Stimulated activated CD4-positive, alpha-beta T cell treated with anti-CD3 and anti-CD28 coated beads, Interleukin-1b, Interleukin-23, amount 100 ng/mL, for 24 hours (primary cell): ENCODE measurements at regions not wholly inside any gene's neighbourhood (a gene's known extent, or its start where the extent isn't known, plus 50 kb on each side); places are given as distances from the start of the nearest gene placed in this dataset.

Source experiments
- DNase-seq, 4 experiments: peaks; one replicate each; pipeline ENCODE4 v3.0.0-alpha.2; 2020; ENCODE audit warnings: low read depth in 4 of 4, low spot score in 1 of 4

GRCh38 chr4:38310446-38311043, 350.3 kb downstream of the PTTG2 start:
- DNase-seq, result peak; percentile 22 to 53 (median 26)

DNA sequence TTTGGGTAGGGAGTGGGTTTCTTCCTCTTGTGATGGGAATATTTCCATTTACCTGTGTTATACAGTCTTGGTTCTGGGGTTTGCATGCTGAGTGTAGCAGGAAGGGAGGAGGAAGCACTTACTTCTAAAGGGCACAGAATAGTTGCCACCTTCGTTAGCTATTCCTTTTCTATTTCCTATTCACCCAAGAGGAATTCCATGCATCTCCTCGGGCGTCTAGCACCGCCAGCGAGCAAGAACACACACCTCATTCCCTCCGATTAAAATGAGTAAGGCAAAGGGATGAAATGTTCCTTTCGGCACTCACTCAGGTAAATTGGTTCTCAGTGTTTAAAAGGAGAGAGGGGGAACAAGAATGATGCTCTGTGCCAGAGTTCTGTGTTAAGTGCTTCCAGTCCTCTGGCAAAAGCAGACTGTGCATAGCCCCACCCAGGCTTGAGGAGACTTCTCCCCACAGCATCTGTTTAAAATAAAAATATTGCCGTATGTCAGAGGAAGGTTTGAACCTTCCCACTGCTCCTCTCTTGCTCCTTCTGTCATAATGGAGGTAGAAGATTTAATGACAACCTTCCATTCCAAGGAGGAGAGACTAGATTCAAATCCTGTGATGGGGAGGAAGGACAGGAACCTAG, 351.4 kb downstream of the PTTG2 start:
- DNase-seq, result no peak

DNA sequence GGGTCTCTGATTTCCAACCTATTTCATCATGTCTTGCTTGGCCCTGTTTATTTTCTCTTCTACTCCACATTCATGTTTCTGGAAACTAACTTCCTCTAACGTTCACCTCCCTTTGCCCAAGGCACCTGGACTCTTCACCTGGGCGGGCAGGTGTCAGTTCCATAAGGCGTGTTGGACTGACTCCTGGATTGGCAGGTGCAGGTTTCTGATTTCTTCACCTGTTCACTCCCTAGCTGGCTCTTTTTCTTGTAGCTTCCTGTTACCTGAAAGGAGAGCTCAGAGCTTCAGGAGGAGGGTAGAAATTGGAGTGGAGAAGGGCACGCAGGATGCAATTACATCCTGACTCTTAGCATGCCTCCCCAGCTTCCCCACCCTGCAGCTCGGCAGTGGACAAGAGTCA, 350.8 kb upstream of the KLF3 start:
- no peak for DNase-seq

DNA sequence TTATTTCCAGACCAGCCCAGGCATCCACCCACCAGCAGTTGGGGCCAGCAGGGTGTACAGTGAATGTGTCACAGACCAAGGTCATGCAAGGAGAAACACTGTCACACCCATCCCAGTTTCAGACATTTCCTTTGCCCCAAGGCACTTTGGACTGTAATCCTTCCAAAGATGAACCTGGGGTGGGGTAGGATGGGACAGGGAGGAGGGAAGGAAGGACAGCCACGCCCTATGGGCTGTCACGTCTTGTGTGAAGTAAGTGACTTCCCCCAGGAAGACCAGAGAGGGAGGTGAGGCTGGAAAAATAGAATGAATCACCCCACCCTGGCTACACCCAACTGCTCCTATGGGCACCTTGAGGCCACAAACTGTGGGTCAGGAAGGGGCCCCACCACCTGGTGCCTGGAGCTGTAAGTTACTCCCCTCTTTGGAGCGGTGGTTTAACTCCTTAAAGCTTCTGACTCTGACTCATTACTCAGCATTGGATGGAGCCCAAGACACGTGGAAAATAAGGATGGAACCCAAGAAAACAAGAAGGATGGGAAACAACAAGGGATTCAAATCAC, 349.9 kb upstream of the KLF3 start:
- DNase-seq, result no peak

GRCh38 chr4:38314663-38315062, 349.3 kb upstream of the KLF3 start:
- DNase-seq, result no peak

- DNase-seq, result no peak
Observed at GRCh38 chr4:38315286-38315685, 348.7 kb upstream of the KLF3 start.

DNA sequence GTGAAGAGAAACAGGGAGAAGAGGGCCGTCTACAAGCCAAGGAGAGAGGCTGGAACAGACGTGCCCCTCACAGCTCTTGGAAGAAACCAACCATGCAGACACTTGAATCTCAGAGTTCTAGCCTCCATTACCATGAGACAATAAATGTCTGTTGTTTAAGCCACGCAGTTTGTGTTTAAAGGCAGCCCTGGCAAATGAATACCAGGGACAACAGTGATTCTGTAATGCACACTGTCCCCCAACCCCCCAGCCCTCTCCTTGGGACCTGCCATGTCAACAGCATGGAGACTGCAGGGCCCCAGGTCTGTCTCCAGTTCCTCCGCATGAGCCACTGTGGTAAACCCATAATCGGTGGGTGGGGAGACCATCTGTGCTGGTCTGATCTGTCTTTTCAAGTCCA, 348.0 kb upstream of the KLF3 start:
- no peak for DNase-seq

GRCh38 chr4:38317041-38317674, 346.8 kb upstream of the KLF3 start:
- no peak for DNase-seq

GRCh38 chr4:38318737-38319455, 345.1 kb upstream of the KLF3 start:
- DNase-seq, result peak in 3 of 4 experiments; percentile 31 to 67 (median 50)

DNA sequence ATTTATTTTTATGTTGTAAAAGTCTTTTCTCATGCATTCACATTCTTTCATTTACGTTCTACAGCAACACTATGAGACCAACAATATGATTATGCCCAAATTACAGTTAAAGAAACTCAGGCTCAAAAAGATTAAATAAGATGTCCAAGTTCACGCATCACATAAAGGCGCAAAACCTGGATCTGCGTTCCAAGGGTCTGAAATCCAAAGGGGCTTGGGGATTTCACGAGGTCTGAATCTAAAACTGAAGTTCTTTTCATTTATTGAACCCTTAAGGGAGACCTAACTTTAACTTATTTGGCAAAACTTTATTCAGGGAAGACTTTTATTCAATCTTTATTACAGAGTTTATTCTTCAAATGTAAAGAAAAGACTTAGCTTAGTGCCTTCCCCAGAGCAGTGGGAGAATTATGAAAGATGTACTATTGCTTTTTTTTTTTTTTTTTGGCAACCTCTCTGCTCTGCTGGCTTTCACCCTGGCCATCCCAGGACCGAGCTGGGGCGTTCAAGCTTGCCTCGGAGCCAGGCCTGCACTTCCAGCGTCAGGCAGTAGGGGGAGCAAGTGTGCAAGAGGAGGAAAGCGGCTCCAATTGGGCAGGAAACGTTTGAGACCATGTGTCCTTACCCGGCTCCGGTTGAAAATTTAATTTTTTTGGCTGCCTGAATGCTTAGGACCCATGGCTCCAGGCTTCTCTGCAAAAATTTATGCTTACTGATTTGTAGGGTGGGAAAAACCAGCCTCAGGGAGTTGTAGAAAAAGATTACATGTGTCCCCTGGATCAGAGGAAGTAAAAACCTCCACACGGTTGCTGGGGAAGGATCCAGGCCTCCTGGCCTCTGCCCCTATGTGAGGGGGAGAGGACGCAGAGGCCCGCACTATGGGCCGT, 344.3 kb upstream of the KLF3 start:
- peak; percentile 90 to 97 (median 90) for DNase-seq

- DNase-seq, result no peak
Observed at GRCh38 chr4:38320343-38320695, 343.7 kb upstream of the KLF3 start.

GRCh38 chr4:38320833-38321232, 343.2 kb upstream of the KLF3 start:
- DNase-seq, result no peak

- no peak for DNase-seq
Observed at GRCh38 chr4:38322714-38323113, 341.3 kb upstream of the KLF3 start.

DNA sequence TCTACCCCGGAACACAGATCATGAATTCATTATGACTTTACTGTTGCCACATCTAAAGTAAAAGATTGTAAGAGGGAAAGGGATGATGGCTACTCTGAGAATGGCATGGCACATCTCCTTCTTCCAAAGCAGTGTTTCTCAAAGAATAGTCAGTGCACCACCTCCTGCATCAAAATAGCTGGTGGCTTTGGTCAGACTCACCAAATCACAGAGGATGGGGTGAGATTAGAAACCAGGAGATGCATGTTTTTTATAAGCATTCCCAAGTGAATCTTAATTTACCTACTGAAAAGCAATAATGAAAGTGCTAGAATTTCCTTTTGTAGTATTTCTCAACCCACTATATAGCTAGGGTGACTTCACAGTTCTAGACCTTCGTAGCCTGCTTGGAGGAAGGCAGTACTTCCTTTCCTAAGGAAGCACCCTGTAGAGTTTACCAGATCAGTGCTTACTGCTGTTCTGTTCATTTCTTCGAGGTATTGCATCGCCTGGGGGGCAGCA, 340.8 kb upstream of the KLF3 start:
- DNase-seq, result no peak

- DNase-seq, result no peak
Observed at GRCh38 chr4:38324861-38325628, 339.0 kb upstream of the KLF3 start.

- DNase-seq, result no peak
Observed at GRCh38 chr4:38325629-38325913, 338.4 kb upstream of the KLF3 start.

DNA sequence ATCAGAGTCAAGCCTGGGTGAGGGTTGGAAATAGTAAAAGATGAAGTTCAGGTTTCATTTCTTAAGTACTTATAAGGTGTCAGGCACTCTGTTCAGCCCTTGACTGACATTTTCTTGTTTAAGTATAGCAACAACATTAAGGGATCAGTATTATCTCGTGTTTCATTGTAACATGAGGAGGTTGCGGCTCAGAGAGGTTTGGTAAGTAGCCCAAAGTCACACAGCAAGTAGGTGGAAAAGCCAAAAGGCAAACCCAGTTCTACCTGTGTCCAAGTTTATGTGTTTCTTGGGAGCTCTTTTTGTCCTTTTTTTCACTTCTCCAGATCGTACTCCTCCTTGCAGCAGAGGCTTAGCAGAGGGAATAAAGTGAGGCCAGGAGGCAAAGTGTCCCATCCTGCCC, 337.5 kb upstream of the KLF3 start:
- no peak for DNase-seq

DNA sequence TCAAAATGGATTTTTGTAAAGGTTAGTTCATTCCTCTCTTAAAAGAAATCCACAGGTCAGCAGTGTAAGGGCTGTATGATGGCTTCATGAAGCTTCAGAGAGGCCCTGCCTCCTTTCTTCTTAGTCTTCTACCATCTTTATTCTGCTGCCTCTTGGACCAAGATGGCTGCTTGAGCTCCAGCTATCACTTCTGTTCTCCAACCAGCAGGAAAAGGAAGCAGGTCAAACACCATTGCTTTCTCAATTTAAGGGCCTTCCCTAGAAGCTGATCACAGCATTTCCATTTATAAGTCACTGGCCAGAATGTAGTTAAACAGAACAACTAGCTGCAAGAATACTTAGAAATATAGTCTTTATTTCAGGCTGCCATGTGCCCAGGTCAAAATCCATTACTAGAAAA, 336.8 kb upstream of the KLF3 start:
- no peak for DNase-seq

DNA sequence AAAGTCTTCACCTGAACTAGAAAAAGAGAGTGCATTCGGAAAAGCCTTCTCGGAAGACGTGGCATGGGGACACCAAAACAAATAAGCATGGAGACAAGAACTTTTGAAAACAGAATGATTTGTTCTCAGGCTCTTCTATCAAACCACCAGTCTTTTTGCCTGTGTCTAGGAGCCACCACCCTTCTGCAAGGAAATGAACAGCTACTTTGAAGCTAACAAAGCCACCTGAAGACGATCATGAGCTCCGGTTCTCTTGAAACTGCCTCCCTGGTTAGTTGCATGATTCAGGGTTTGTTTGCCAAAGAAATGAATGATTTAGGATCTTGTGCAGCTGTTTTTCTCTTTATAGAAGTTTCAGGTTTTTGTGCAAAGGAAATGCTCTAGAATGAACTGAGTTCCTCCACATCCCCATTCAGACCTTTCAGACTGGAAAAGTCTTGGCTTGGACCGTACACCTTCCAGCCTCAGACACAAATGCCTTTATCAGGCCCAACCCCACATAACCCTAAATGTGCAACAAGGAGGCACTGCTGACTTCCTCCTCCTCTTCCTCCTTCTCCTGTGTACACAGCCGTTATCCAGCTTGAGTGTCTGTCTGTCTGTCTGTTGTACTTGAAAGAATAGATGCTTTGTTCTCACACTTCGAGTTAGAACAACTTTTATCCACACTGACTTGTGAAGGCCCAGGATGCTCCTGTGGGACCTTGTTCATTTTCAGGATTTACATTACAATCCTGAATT, 334.8 kb upstream of the KLF3 start:
- DNase-seq, result no peak
